ENCODE measurements at regions not wholly inside any gene's neighbourhood (a gene's known extent, or its start where the extent isn't known, plus 50 kb on each side); places are given as distances from the start of the nearest gene placed in this dataset.

- Mint-ChIP-seq H3K4me3 (no peak overlapping the region), H3K36me3 (no peaks in the 10 kb centered on the region), H3K9me3 (no peaks in the 10 kb centered on the region), H3K4me1 (no peaks in the 10 kb centered on the region), H3K27ac (no peak overlapping the region), H3K27me3 (ENCODE audit: low read depth) (no peaks in the 10 kb centered on the region)
- no peak for TF ChIP-seq CTCF (IDR thresholded peaks at IDR 0.05; ENCODE audit: unreplicated experiment)
- no peak for DNase-seq (ENCODE audit: low spot score in 2 of 2, unreplicated experiment in 2 of 2)
Measured at GRCh38 chr4:19349416-19349815, 902.3 kb upstream of the SLIT2 start.

- H3K27me3 Mint-ChIP-seq (ENCODE audit: low read depth): no peaks in the 10 kb centered on the region
- no peak overlapping the region for H3K27ac Mint-ChIP-seq
- no peak overlapping the region for H3K4me3 Mint-ChIP-seq
- TF ChIP-seq CTCF (IDR thresholded peaks at IDR 0.05; ENCODE audit: unreplicated experiment): no peak
- no peaks in the 10 kb centered on the region for H3K36me3 Mint-ChIP-seq
- no peaks in the 10 kb centered on the region for H3K4me1 Mint-ChIP-seq
- DNase-seq (ENCODE audit: low spot score in 2 of 2, unreplicated experiment in 2 of 2): no peak
- H3K9me3 Mint-ChIP-seq: no peaks in the 10 kb centered on the region
Measured at GRCh38 chr4:19348746-19349145, 903.0 kb upstream of the SLIT2 start.

- TF ChIP-seq CTCF (IDR thresholded peaks at IDR 0.05; ENCODE audit: unreplicated experiment): no peak
- DNase-seq (ENCODE audit: low spot score in 2 of 2, unreplicated experiment in 2 of 2): no peak
- H3K9me3 Mint-ChIP-seq: peaks cover 7% of the 10 kb centered on the region
- no peak overlapping the region for H3K4me3 Mint-ChIP-seq
- H3K36me3 Mint-ChIP-seq: no peaks in the 10 kb centered on the region
- H3K27me3 Mint-ChIP-seq (ENCODE audit: low read depth): no peaks in the 10 kb centered on the region
- no peaks in the 10 kb centered on the region for H3K4me1 Mint-ChIP-seq
- no peak overlapping the region for H3K27ac Mint-ChIP-seq
Measured at GRCh38 chr4:19346636-19347035, 905.1 kb upstream of the SLIT2 start.

GRCh38 chr4:19329631-19330030, 922.1 kb upstream of the SLIT2 start:
- Mint-ChIP-seq H3K4me3 (no peak overlapping the region), H3K27me3 (ENCODE audit: low read depth) (no peaks in the 10 kb centered on the region), H3K36me3 (no peaks in the 10 kb centered on the region), H3K9me3 (peaks cover 10% of the 10 kb centered on the region), H3K27ac (no peak overlapping the region), H3K4me1 (peaks cover 14% of the 10 kb centered on the region)
- DNase-seq (ENCODE audit: low spot score in 2 of 2, unreplicated experiment in 2 of 2): no peak
- no peak for TF ChIP-seq CTCF (IDR thresholded peaks at IDR 0.05; ENCODE audit: unreplicated experiment)

- Mint-ChIP-seq H3K9me3 (peaks cover 7% of the 10 kb centered on the region), H3K4me1 (peaks cover 14% of the 10 kb centered on the region), H3K27me3 (ENCODE audit: low read depth) (no peaks in the 10 kb centered on the region), H3K27ac (no peak overlapping the region), H3K4me3 (no peak overlapping the region), H3K36me3 (no peaks in the 10 kb centered on the region)
- no peak for DNase-seq (ENCODE audit: low spot score in 2 of 2, unreplicated experiment in 2 of 2)
- no peak for TF ChIP-seq CTCF (IDR thresholded peaks at IDR 0.05; ENCODE audit: unreplicated experiment)
Measured at GRCh38 chr4:19329077-19329476, 922.6 kb upstream of the SLIT2 start.

- DNase-seq (ENCODE audit: low spot score in 2 of 2, unreplicated experiment in 2 of 2): no peak
- Mint-ChIP-seq H3K36me3 (no peaks in the 10 kb centered on the region), H3K27me3 (ENCODE audit: low read depth) (no peaks in the 10 kb centered on the region), H3K9me3 (no peaks in the 10 kb centered on the region), H3K27ac (no peak overlapping the region), H3K4me3 (no peak overlapping the region), H3K4me1 (peaks cover 14% of the 10 kb centered on the region)
- no peak for TF ChIP-seq CTCF (IDR thresholded peaks at IDR 0.05; ENCODE audit: unreplicated experiment)
Measured at GRCh38 chr4:19327364-19327763, 924.3 kb upstream of the SLIT2 start.
